C4-2B (cell line): ENCODE measurements at regions not wholly inside any gene's neighbourhood (a gene's known extent, or its start where the extent isn't known, plus 50 kb on each side); places are given as distances from the start of the nearest gene placed in this dataset.

Experiments
- ZFX ChIP-seq: fragments of 450-650 bp; IDR thresholded peaks from 2 replicates; pipeline ENCODE4 v1.6.1; 2017
- TF ChIP-seq, protein P1 (sequence below): fragments of 450-650 bp; conservative IDR thresholded peaks from 2 replicates; pipeline ENCODE4 v1.5.1; 2017; ENCODE audit warnings: mild to moderate bottlenecking

DNA sequence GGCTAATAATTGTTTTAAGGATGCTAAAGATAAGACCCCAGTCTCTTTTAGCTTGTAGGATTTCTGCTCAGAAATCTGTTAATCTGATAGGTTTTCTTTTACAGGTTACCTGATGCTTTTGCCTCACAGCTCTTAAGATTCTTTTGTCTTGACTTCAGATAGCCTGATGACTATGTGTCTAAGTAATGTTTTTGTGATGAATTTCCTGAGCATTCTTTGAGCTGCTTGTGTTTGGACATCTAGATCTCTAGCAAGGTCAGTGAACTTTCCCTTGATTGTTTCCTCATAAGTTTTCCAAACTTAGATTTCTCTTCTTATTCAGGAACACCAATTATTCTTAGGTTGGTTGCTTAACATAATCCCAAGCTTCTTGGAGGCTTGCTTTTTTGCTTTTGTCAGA lies 104.1 kb downstream of the ZNF518B start:
- TF ChIP-seq, protein P1, sequence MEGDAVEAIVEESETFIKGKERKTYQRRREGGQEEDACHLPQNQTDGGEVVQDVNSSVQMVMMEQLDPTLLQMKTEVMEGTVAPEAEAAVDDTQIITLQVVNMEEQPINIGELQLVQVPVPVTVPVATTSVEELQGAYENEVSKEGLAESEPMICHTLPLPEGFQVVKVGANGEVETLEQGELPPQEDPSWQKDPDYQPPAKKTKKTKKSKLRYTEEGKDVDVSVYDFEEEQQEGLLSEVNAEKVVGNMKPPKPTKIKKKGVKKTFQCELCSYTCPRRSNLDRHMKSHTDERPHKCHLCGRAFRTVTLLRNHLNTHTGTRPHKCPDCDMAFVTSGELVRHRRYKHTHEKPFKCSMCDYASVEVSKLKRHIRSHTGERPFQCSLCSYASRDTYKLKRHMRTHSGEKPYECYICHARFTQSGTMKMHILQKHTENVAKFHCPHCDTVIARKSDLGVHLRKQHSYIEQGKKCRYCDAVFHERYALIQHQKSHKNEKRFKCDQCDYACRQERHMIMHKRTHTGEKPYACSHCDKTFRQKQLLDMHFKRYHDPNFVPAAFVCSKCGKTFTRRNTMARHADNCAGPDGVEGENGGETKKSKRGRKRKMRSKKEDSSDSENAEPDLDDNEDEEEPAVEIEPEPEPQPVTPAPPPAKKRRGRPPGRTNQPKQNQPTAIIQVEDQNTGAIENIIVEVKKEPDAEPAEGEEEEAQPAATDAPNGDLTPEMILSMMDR: no peak
- TF ChIP-seq ZFX: no peak
